Mammary epithelial cell (primary cell): ENCODE measurements at regions not wholly inside any gene's neighbourhood (a gene's known extent, or its start where the extent isn't known, plus 50 kb on each side); places are given as distances from the start of the nearest gene placed in this dataset.

Experiments used
- CTCF ChIP-seq, 2 donors: IDR thresholded peaks in 1 of 2; conservative IDR thresholded peaks in 1 of 2; 2 replicates each; pipeline ENCODE4 v1.5.1; 2011 to 2012; ENCODE audit warnings: inconsistent platforms in 2 of 2, low read length in 2 of 2, mild to moderate bottlenecking in 2 of 2, control low read depth in 1 of 2, low read depth in 1 of 2; ENCODE audit not compliant: insufficient read depth in 1 of 2; ENCODE audit errors: extremely low read depth in 1 of 2
- EZH2 ChIP-seq: IDR thresholded peaks from 2 replicates; pipeline ENCODE4 v1.6.1; 2012; ENCODE audit warnings: low read length, inconsistent platforms, borderline replicate concordance

- TF ChIP-seq CTCF (conservative IDR thresholded peaks at IDR 0.05 in 1 of 2, IDR thresholded peaks at IDR 0.05 in 1 of 2; ENCODE audit: extremely low read depth in 1 of 2, insufficient read depth in 1 of 2, low read depth in 1 of 2, low read length in 2 of 2): no peak
- TF ChIP-seq EZH2: no peak
These were observed 509.6 kb upstream of the CT83 start for GRCh38 chrX:116972362-116972761.
